CD4-positive, alpha-beta T cell treated with Interferon alpha-2 for 1 hour (primary cell): ENCODE measurements at regions not wholly inside any gene's neighbourhood (a gene's known extent, or its start where the extent isn't known, plus 50 kb on each side); places are given as distances from the start of the nearest gene placed in this dataset.
"Not testable (repeated sequence)": the region's sequence is repeated elsewhere in the genome, so short reads cannot be mapped to it uniquely, and the experiment has no call there.

Experiments
- DNase-seq, 2 donors: peaks; one replicate each; pipeline ENCODE4 v3.0.0-alpha.2; 2020 to 2022

DNA sequence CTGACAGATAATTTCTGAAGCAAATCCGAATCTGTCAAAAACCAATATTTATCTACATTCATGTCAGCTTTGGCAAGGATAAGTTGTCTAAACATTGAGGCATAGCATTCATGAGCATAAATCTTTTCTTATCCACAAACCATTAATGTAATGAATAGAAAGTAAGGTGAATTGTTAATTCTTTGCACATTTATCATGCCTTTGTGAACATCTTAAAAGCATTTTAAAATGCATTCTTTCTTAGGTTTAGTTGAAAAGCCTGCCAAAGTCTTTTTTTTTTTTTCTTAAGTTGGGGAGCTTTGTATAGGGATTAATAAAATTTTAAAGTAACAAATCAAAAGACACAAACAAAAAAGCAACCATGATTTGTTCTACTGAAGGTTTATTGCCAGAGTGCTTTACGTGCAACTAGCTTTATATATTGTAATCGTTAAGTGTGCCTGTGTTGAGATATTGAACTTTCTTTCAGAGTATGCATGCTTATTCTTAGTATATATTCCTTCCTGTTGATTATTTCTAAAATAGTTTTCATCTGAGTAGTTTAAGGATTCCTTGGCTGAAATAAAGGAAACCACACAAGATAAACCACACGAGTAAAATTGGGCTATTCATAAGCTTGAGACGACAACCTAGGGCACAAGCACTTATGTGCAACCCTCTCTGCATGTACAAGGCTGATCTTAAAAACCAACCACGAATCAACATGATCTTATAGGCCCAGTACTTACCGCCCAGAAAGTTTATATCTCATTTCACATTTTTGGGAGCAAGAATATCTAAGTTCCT is 1110.9 kb upstream of the CNTN5 start:
- DNase-seq = no peak

GRCh38 chr11:97912629-97913028 is 1108.1 kb upstream of the CNTN5 start:
- DNase-seq = no peak

- DNase-seq = not testable (repeated sequence)
Observed at GRCh38 chr11:97922933-97923332, 1097.8 kb upstream of the CNTN5 start.

DNA sequence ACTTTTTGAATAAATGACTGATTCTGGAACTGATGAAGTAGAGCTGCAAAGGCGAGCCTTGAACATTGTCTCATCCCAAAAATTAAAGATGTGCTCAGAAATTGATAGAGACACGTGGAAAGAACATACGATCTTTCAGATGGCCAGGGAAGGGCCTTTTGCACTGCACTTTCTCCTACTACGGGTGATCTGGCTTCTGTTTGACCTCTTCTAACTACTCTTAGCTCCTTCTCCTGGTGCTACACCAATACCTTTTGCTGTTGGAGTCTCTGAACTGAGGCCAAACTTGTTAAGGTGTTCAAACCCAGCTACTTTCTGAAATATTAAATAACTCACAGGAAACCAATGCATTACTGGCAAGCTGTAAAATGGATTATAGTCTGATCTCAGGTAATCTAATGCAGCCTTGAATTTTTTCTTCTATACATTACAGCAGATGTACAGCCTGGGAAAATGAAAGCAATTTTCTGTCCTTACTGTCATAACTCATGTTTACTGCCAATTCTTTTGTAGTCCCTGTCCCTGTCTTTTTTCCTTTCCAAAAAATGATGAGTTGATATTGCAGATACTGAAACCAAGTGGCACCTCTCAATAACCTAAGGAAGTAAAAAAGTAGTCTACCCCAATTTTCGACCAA is 1086.1 kb upstream of the CNTN5 start:
- no peak for DNase-seq

- DNase-seq = no peak
Observed at GRCh38 chr11:97937501-97937900, 1083.2 kb upstream of the CNTN5 start.

- DNase-seq = no peak
Observed at GRCh38 chr11:97938789-97939188, 1082.0 kb upstream of the CNTN5 start.

DNA sequence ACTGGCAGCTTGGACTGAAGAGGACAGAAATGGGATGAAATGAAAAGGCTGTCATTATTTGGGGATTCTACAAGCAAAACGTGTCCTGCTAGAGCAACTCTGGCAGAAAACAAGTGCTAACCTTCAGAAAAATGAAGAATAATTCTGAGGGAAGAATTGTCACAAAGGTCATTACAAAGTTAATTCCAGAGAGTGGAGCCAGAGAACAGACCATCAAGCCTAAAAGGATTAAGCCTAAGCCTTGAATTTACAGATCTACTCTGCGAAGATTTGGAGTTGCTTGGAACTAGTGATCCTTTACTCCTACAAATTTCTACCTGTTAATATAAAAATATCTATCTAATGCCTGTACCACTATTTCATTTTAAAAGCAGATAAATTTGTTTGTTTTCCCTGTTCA is 1077.3 kb upstream of the CNTN5 start:
- no peak for DNase-seq

GRCh38 chr11:97948793-97949192 is 1072.0 kb upstream of the CNTN5 start:
- no peak for DNase-seq

DNA sequence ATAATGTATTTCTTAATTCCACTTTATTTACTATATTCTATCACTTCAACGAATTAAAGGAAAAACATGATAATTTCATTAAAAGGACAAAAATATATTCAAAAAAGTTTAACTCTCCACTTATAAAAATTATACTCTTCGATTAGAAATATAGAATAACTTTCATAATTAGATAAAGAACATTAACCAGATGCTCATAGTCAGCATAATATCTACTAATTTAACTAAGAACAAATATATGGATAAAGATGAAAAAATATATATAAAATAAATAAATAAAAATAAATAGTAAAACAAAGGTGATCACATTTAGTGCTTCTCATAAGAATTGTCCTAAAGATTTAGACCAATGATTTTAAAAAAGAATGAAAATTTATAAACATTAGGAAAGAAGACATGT is 1065.2 kb upstream of the CNTN5 start:
- DNase-seq = no peak

- no peak for DNase-seq
Observed at GRCh38 chr11:97956904-97957303, 1063.8 kb upstream of the CNTN5 start.

DNA sequence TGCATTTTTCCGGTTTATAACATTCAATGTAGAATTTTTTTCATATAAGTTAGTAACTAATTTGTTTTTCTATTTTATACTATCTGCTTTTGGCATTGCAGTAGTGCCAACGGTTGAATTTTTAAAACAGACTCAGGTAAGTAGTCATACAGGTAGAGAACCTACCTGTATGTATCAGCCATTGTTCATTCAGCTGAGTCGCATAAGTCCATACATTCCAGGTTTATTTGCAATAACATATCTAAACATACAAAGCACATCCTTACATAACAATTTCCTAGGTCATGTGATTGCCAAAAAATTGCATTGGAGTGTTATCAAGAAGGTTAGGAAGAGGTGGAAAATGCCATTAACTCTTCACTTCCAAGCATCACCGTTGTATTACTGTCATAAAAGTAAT is 1059.3 kb upstream of the CNTN5 start:
- DNase-seq = no peak

- no peak for DNase-seq
Observed at GRCh38 chr11:97962758-97963157, 1058.0 kb upstream of the CNTN5 start.

DNA sequence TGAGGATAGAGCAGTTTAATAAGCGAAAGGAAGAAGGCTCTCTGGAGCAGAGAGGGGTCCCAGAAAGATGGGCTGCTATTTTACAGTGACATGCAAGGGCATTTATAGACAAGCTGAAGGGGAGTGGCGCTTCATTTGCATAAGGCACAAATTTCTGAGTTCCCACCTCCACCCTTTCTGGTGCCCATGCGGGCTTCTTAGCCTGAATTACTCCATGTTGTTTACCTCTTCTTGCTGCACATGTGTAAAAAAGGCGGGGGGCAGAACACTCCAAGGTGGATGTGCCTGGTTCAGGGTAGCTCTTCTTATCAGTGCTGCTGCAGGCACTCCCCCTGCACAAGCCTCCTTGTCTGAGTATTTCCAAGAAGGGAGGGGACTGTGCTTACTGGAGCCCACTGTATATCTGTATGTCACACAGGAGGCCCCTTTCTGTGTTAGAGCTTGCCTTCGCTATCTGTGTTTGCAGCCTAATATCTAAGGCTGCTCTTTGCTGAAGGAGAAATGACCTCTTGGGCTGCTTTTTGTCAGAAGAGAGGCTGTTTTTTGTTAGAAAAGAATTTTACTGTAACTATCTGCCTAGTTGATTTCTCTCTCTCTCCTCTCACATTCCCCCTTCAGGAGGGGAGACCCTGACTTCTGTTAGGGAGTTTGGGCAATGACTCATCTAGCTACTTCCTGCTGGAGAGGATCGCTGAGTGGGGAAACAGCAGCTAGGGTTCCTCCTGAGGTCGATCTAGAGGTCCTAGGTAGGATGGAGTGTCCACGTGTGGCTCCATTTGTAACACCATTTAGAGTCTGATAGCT is 1057.0 kb upstream of the CNTN5 start:
- DNase-seq = no peak

DNA sequence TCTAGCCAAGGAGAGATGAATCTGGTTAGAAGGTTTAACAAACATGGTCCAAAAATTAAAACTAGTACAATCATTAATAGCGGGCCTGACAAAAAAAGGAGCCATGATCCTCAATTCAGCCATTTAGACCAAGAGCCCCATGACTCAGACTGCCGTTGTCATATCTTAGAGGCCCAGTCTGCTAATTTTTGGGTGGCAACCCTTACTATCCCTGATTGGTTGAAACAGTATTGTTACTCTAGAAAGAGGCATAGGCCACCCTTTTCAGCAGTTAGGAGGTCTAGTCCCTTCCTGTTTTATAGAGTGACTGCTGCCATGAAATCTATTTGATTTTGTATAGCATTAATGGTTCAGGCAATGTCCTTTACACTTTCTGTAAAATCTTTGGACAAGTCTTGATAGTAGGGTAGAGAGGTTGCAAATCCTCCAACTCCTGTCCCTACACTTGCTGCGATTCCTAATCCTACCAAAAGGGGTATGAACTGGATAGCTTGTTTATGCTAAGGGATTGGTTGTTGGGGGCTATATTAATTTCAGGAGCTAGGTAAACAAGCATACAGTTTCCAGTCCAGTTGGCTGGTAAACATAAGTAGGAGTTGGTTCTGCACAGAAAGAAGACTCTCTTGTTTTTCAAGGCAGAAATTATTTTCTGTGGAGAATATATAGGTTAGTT is 1056.3 kb upstream of the CNTN5 start:
- DNase-seq = no peak

GRCh38 chr11:97965849-97966646 is 1054.7 kb upstream of the CNTN5 start:
- DNase-seq = no peak

DNA sequence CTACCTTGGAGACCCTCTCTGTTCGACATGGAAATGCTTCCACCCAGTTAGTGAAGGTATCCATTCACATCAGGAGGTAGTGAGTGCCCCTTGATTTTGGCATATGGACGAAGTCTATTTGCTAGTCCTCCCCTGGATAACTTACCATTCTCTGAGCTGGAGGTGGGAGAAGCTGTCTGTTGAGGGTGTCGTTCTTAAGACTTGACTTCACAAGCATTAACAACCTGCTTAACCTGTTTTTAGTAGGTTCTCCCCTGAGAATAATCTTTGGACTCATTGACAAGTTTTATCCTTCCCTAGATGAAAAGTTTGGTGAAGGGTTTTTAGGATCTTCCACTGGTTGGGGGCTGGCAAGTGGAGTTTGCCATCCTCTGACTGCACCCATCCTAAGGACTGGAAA is 1053.8 kb upstream of the CNTN5 start:
- DNase-seq = no peak

- DNase-seq = no peak
Observed at GRCh38 chr11:97968071-97968470, 1052.7 kb upstream of the CNTN5 start.

- no peak for DNase-seq
Observed at GRCh38 chr11:97972731-97973130, 1048.0 kb upstream of the CNTN5 start.

- no peak for DNase-seq
Observed at GRCh38 chr11:97973352-97973857, 1047.3 kb upstream of the CNTN5 start.

- no peak for DNase-seq
Observed at GRCh38 chr11:97974798-97975498, 1045.8 kb upstream of the CNTN5 start.

DNA sequence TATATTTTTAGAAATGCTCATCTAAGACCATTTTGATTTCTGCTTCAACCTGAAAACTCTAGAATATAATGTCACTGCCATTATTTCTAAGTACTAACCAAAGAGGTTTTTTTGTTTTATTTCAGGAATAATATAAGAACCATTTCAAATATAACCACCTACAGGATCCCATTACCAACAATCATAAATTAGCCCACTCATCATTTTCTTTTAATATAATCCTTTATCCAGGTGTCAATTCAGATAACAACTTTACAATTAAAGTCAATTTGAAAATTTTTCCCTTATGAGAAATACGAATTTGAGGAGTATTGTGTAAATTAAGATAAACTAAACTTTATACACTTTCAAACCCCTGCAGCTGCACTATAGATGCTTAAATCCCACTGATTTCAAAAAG is 1043.0 kb upstream of the CNTN5 start:
- no peak for DNase-seq

DNA sequence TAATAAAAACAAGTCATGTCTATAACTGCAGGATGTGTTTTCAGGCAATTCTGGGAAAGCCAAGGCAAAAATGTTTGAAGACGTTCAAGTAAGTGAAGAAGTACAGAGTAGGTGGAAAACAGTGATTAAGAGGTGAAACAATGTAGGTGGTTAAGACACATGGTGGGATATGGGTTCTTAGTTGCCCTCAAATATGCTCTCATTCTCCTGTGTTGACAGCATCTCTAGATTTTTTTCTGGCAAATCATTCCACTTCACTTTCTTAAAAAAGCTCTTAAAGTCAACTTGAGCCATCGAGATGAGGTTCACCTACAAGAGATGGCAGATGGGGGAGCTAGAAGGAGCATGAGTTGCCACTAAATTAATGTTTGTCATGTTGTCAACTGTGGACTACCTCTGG is 1041.0 kb upstream of the CNTN5 start:
- no peak for DNase-seq
